Glutamatergic neuron (in vitro differentiated cells): ENCODE measurements at regions not wholly inside any gene's neighbourhood (a gene's known extent, or its start where the extent isn't known, plus 50 kb on each side); places are given as distances from the start of the nearest gene placed in this dataset.

ENCODE experiments used
- DNase-seq: peaks from one replicate; pipeline ENCODE4 v3.0.0; 2022
- H3K27ac Mint-ChIP-seq: one replicate; pipeline ENCODE4 v1.8.0; 2020; ENCODE audit warnings: mild to moderate bottlenecking, mixed read lengths, inconsistent platforms; ENCODE audit not compliant: unreplicated experiment
- H3K27me3 Mint-ChIP-seq: one replicate; pipeline ENCODE4 v1.8.0; 2020; ENCODE audit warnings: mild to moderate bottlenecking, moderate library complexity, mixed read lengths, inconsistent platforms; ENCODE audit not compliant: unreplicated experiment
- H3K36me3 Mint-ChIP-seq: one replicate; pipeline ENCODE4 v1.8.0; 2020; ENCODE audit warnings: mild to moderate bottlenecking, mixed read lengths, inconsistent platforms; ENCODE audit not compliant: unreplicated experiment
- H3K4me1 Mint-ChIP-seq: one replicate; pipeline ENCODE4 v1.8.0; 2020; ENCODE audit warnings: mild to moderate bottlenecking, low read depth, mixed read lengths, inconsistent platforms; ENCODE audit not compliant: unreplicated experiment
- H3K4me3 Mint-ChIP-seq: one replicate; pipeline ENCODE4 v1.8.0; 2020; ENCODE audit warnings: mild to moderate bottlenecking, mixed read lengths, inconsistent platforms; ENCODE audit not compliant: unreplicated experiment
- H3K9me3 Mint-ChIP-seq: one replicate; pipeline ENCODE4 v1.8.0; 2020; ENCODE audit warnings: mild to moderate bottlenecking, moderate library complexity, mixed read lengths, inconsistent platforms; ENCODE audit not compliant: unreplicated experiment
- CTCF ChIP-seq: fragments of 200-600 bp; sonication (generic); IDR thresholded peaks from one replicate; pipeline ENCODE4 v1.5.0; 2021; ENCODE audit not compliant: partially characterized antibody, unreplicated experiment

GRCh38 chr2:199216253-199216652, 241.5 kb downstream of the SATB2 start:
- TF ChIP-seq CTCF, result no peak
- DNase-seq, result no peak
- Mint-ChIP-seq H3K9me3 (no peaks in the 10 kb centered on the region), H3K27ac (no peak overlapping the region), H3K36me3 (no peaks in the 10 kb centered on the region), H3K4me1 (peaks cover 2% of the 10 kb centered on the region), H3K27me3 (peaks cover 2% of the 10 kb centered on the region), H3K4me3 (no peak overlapping the region)

DNA sequence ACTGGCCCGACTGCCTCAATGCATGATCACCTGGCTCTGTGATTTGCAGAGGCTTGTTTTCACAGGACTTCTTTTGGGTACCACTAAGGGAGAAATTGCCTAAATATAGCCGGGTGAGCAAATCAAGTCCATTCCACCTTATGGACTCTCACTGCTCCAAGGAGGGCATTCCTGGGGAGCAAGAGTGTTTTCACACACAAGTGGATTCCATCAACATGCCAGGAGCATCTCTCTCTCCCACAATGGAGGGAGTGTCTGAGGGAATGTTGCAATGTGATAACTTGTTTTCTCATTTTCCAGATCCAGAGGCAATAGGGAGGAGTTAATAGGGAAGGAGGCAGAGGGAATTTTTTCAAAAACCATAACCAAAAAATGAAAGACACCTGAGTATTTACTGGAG, 250.7 kb downstream of the SATB2 start:
- Mint-ChIP-seq H3K4me1 (no peaks in the 10 kb centered on the region), H3K9me3 (no peaks in the 10 kb centered on the region), H3K27ac (no peak overlapping the region), H3K36me3 (peaks cover 3% of the 10 kb centered on the region), H3K4me3 (no peak overlapping the region), H3K27me3 (peaks cover 2% of the 10 kb centered on the region)
- TF ChIP-seq CTCF, result no peak
- no peak for DNase-seq

DNA sequence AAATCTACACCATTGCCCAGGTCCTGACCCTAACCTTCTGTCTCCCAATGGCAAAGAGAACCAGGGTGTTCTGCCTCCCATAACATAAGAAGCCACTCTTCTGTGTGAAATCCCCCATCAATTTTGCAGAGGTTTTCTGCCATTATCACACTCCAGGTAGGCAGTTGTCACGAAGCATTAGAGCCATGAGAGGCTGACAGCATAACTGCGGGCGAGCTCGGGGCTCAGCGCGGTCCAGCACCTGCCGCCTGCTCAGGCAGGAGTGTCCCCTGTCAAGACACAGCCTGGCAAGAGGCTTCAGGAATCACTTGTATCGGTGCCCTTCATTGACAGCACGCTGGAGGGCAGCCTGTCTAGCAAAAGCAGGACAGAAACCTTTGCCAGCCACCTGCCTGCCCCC, 251.2 kb downstream of the SATB2 start:
- no peak for DNase-seq
- Mint-ChIP-seq H3K4me3 (no peak overlapping the region), H3K27ac (no peak overlapping the region), H3K27me3 (no peaks in the 10 kb centered on the region), H3K4me1 (no peaks in the 10 kb centered on the region), H3K36me3 (peaks cover 3% of the 10 kb centered on the region), H3K9me3 (no peaks in the 10 kb centered on the region)
- no peak for TF ChIP-seq CTCF

GRCh38 chr2:199202964-199203363, 254.8 kb downstream of the SATB2 start:
- Mint-ChIP-seq H3K27ac (no peak overlapping the region), H3K27me3 (no peaks in the 10 kb centered on the region), H3K9me3 (peaks cover 1% of the 10 kb centered on the region), H3K4me1 (no peaks in the 10 kb centered on the region), H3K4me3 (no peak overlapping the region), H3K36me3 (no peaks in the 10 kb centered on the region)
- TF ChIP-seq CTCF, result no peak
- no peak for DNase-seq

GRCh38 chr2:199201539-199201938, 256.2 kb downstream of the SATB2 start:
- Mint-ChIP-seq H3K36me3 (no peaks in the 10 kb centered on the region), H3K9me3 (peaks cover 1% of the 10 kb centered on the region), H3K4me1 (no peaks in the 10 kb centered on the region), H3K27me3 (no peaks in the 10 kb centered on the region), H3K4me3 (no peak overlapping the region), H3K27ac (no peak overlapping the region)
- no peak for TF ChIP-seq CTCF
- DNase-seq, result no peak
